Fibroblast of lung (primary cell): ENCODE measurements at regions not wholly inside any gene's neighbourhood (a gene's known extent, or its start where the extent isn't known, plus 50 kb on each side); places are given as distances from the start of the nearest gene placed in this dataset.

Experiments used
- DNase-seq, 2 donors: peaks; one replicate each; pipeline versions ENCODE4 v3.0.0 to v3.0.0-alpha.2; 2010; ENCODE audit warnings: low read depth in 2 of 2
- H2AFZ ChIP-seq: 2 replicates; pipeline ENCODE4 v1.5.1; 2012; ENCODE audit warnings: low read length, control low read depth, inconsistent platforms
- H3K27ac ChIP-seq: 2 replicates; pipeline ENCODE4 v1.5.1; 2011; ENCODE audit warnings: low read length, control low read depth; ENCODE audit not compliant: insufficient read depth
- H3K27me3 ChIP-seq: 2 replicates; pipeline ENCODE4 v1.5.1; 2011; ENCODE audit warnings: mild to moderate bottlenecking, low read length; ENCODE audit not compliant: control insufficient read depth, insufficient read depth
- H3K36me3 ChIP-seq: 2 replicates; pipeline ENCODE4 v1.5.1; 2011; ENCODE audit warnings: low read length; ENCODE audit not compliant: control insufficient read depth, insufficient read depth
- H3K4me1 ChIP-seq: 2 replicates; pipeline ENCODE4 v1.5.1; 2011; ENCODE audit warnings: low read length; ENCODE audit not compliant: control insufficient read depth, insufficient read depth; ENCODE audit errors: extremely low read depth
- H3K4me2 ChIP-seq: 2 replicates; pipeline ENCODE4 v1.5.1; 2011; ENCODE audit warnings: low read length, control low read depth; ENCODE audit not compliant: insufficient read depth; ENCODE audit errors: extremely low read depth
- H3K4me3 ChIP-seq, 4 experiments: fragments of 200-600 bp in 1 of 4; sonication (generic) in 1 of 4; replicated peaks in 1 of 4; 2 replicates each; pipeline ENCODE4 v1.5.1; 2011 to 2016; ENCODE audit warnings: low read length in 4 of 4, low read depth in 3 of 4, mild to moderate bottlenecking in 3 of 4, control low read depth in 2 of 4, inconsistent platforms in 1 of 4, mixed read lengths in 1 of 4; ENCODE audit not compliant: insufficient read depth in 1 of 4; ENCODE audit errors: control extremely low read depth in 1 of 4
- H3K79me2 ChIP-seq: 2 replicates; pipeline ENCODE4 v1.5.1; 2012; ENCODE audit warnings: mild to moderate bottlenecking, low read length, inconsistent platforms; ENCODE audit not compliant: control insufficient read depth, insufficient read depth
- H3K9ac ChIP-seq: 2 replicates; pipeline ENCODE4 v1.5.1; 2011; ENCODE audit warnings: mild to moderate bottlenecking, low read length, control low read depth; ENCODE audit not compliant: insufficient read depth
- H3K9me3 ChIP-seq: 2 replicates; pipeline ENCODE4 v1.5.1; 2012; ENCODE audit warnings: low read depth, low read length; ENCODE audit not compliant: control insufficient read depth, insufficient read depth
- H4K20me1 ChIP-seq: 2 replicates; pipeline ENCODE4 v1.5.1; 2011; ENCODE audit warnings: low read length; ENCODE audit not compliant: control insufficient read depth, insufficient read depth; ENCODE audit errors: extremely low read depth
- CTCF ChIP-seq, 2 donors: IDR thresholded peaks in 1 of 2; conservative IDR thresholded peaks in 1 of 2; 1 replicate in 1 of 2; 2 replicates in 1 of 2; pipeline ENCODE4 v1.5.1; 2011 to 2012; ENCODE audit warnings: low read length in 2 of 2, control low read depth in 1 of 2, inconsistent platforms in 1 of 2, low read depth in 1 of 2, mild to moderate bottlenecking in 1 of 2
- EZH2 ChIP-seq: IDR thresholded peaks from 2 replicates; pipeline ENCODE4 v1.5.1; 2012; ENCODE audit warnings: low read length, control low read depth, mild to moderate bottlenecking; ENCODE audit errors: missing control alignments

GRCh38 chr12:63508543-63508942 is 159.8 kb downstream of the DPY19L2 start:
- no peak overlapping the region for H3K4me3 ChIP-seq
- DNase-seq, result no peak
- H4K20me1 ChIP-seq, result no peaks in the 10 kb centered on the region
- no peaks in the 10 kb centered on the region for H3K36me3 ChIP-seq
- H3K9me3 ChIP-seq, result no peaks in the 10 kb centered on the region
- no peak overlapping the region for H2AFZ ChIP-seq
- H3K4me2 ChIP-seq, result no peak overlapping the region
- H3K27me3 ChIP-seq, result no peaks in the 10 kb centered on the region
- TF ChIP-seq EZH2 (no peak), CTCF (conservative IDR thresholded peaks at IDR 0.05 in 1 of 2, IDR thresholded peaks at IDR 0.05 in 1 of 2; ENCODE audit: low read depth in 1 of 2, low read length in 2 of 2) (no peak)
- no peaks in the 10 kb centered on the region for H3K4me1 ChIP-seq
- no peak overlapping the region for H3K9ac ChIP-seq
- no peak overlapping the region for H3K27ac ChIP-seq
- H3K79me2 ChIP-seq, result no peaks in the 10 kb centered on the region

- no peaks in the 10 kb centered on the region for H3K36me3 ChIP-seq
- no peak overlapping the region for H3K4me3 ChIP-seq
- DNase-seq, result no peak
- peaks cover 2% of the 10 kb centered on the region for H4K20me1 ChIP-seq
- no peaks in the 10 kb centered on the region for H3K4me1 ChIP-seq
- H3K79me2 ChIP-seq, result no peaks in the 10 kb centered on the region
- H3K4me2 ChIP-seq, result no peak overlapping the region
- H3K27ac ChIP-seq, result no peak overlapping the region
- TF ChIP-seq EZH2 (no peak), CTCF (conservative IDR thresholded peaks at IDR 0.05 in 1 of 2, IDR thresholded peaks at IDR 0.05 in 1 of 2; ENCODE audit: low read depth in 1 of 2, low read length in 2 of 2) (no peak)
- no peaks in the 10 kb centered on the region for H3K27me3 ChIP-seq
- no peak overlapping the region for H3K9ac ChIP-seq
- H3K9me3 ChIP-seq, result no peaks in the 10 kb centered on the region
- H2AFZ ChIP-seq, result no peak overlapping the region
Observed at GRCh38 chr12:63499567-63499966, 168.7 kb downstream of the DPY19L2 start.

DNA sequence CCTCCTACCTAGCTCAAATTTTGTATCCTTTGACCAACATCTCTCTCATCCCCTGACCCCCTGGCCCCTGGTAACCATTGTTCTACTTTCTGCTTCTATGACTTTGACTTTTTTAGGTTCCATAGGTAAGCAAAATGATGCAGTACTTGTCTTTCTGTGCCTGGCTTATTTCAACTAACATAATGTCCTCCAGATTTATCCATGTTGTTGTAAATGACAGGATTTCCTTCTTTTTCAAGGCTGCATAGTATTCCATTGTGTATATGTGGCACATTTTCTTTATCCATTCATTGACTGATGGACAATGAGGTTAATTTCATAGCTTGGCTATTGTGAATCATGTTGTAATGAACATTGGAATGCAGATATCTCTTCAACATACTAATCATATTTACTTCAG is 170.1 kb downstream of the DPY19L2 start:
- H3K9me3 ChIP-seq, result no peaks in the 10 kb centered on the region
- H3K4me3 ChIP-seq, result no peak overlapping the region
- no peaks in the 10 kb centered on the region for H3K36me3 ChIP-seq
- H3K4me1 ChIP-seq, result no peaks in the 10 kb centered on the region
- no peak overlapping the region for H3K27ac ChIP-seq
- H3K79me2 ChIP-seq, result no peaks in the 10 kb centered on the region
- H3K9ac ChIP-seq, result no peak overlapping the region
- H4K20me1 ChIP-seq, result peaks cover 2% of the 10 kb centered on the region
- TF ChIP-seq CTCF (conservative IDR thresholded peaks at IDR 0.05 in 1 of 2, IDR thresholded peaks at IDR 0.05 in 1 of 2; ENCODE audit: low read depth in 1 of 2, low read length in 2 of 2), result no peak
- no peak for TF ChIP-seq EZH2
- H3K27me3 ChIP-seq, result no peaks in the 10 kb centered on the region
- H2AFZ ChIP-seq, result no peak overlapping the region
- DNase-seq, result no peak
- H3K4me2 ChIP-seq, result no peak overlapping the region
